ENCODE measurements at regions not wholly inside any gene's neighbourhood (a gene's known extent, or its start where the extent isn't known, plus 50 kb on each side); places are given as distances from the start of the nearest gene placed in this dataset.

GRCh38 chr1:221164951-221165838, 286.0 kb downstream of the HLX start:
- DNase-seq: no peak
- in situ Hi-C loops (cut with HindIII; ENCODE audit: low pct_ligation_motif_present, low pct_unique_long_range_greater_than_20kb, low sequenced_read_pairs): no loop called here

DNA sequence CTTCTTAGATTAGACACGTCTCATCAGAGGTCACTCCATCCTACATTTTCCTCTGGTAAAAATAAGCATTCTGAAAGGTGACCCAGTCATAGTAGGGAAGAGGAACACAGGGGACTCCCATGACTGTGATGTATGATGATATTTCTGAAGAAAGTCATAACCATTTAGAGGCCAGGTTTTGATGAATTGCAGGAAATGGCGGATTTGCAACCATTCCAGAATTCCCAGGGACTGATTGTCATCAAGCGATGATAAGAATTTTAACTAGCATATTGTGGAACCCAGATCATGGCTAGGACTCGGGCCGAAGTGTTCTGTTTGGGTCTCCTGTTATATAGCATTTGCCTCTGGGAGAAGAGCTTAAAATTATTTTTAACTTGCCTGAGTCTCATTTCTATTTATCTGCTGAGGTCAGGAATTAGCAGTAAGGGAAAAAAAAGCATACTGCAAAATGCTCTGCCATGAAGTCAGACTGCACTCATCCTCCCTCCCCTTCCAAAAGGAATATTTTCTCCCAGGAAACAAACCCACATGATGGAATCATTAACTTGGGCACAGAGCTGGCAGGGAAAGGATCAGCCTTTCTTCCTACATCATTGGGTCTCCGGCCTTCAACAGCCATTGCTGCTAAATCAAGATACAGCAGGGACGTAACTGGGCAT, 286.7 kb downstream of the HLX start:
- DNase-seq: peak; percentile 68
- in situ Hi-C loops (cut with HindIII; ENCODE audit: low pct_ligation_motif_present, low pct_unique_long_range_greater_than_20kb, low sequenced_read_pairs): no loop called here

DNA sequence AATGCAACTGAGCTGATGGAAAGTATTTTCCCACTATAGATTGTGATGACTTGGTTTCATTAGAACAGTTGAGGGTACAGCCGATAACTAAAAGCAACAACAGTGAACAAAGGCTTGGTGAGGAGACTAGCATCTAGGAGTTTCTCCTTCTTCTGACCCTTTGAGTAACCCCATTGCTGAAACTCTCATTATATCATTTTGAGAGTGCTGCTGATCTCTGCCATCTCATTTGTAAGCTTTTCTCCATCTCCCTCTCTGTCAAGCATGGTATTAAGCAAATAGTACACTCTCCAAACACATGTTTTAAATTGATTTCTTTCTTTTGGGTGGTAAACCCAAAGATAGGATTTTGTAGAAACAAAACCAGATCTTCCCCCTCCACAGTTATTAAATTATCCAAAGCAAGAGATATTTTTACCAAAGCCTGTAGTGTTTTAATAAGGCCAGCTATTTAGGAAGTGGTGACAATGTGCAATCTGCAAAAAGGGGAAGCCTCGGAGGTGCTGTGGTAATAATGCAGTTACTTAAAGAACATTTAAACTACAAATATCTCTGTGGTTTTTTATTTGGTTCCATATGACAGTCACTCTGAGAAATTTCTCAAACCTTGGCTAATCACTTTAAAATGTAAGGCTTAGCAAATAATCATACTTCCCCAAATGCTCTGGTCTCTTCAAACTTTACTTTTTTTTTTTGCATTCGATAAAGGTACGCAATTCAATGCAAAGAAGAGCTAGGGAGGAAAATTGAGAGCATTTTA, 287.5 kb downstream of the HLX start:
- in situ Hi-C loops (cut with HindIII; ENCODE audit: low pct_ligation_motif_present, low pct_unique_long_range_greater_than_20kb, low sequenced_read_pairs): no loop called here
- no peak for DNase-seq

- in situ Hi-C loops (cut with HindIII; ENCODE audit: low pct_ligation_motif_present, low pct_unique_long_range_greater_than_20kb, low sequenced_read_pairs): no loop called here
- no peak for DNase-seq
These were observed 290.2 kb downstream of the HLX start for GRCh38 chr1:221169447-221169889.

DNA sequence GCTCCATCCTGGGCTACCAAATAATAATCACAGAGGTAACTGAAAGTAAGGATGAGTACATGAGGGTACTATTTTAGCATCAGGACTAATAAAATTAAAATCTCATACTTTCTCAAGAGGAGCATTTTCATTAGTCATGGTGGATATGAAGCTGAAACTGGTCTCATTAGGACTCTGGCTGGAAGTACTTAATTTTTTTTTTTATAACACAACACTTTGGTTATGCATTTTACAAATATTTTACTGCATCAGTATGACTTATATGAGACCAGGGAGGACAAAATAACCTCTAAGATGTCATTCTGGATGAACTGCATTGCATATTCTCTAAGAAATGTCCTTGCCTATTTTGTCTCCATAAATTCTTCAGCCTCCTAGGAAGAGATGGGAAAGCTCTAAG, 290.9 kb downstream of the HLX start:
- in situ Hi-C loops (cut with HindIII; ENCODE audit: low pct_ligation_motif_present, low pct_unique_long_range_greater_than_20kb, low sequenced_read_pairs): no loop called here
- DNase-seq: no peak

GRCh38 chr1:221171768-221172167, 292.5 kb downstream of the HLX start:
- in situ Hi-C loops (cut with HindIII; ENCODE audit: low pct_ligation_motif_present, low pct_unique_long_range_greater_than_20kb, low sequenced_read_pairs): no loop called here

DNA sequence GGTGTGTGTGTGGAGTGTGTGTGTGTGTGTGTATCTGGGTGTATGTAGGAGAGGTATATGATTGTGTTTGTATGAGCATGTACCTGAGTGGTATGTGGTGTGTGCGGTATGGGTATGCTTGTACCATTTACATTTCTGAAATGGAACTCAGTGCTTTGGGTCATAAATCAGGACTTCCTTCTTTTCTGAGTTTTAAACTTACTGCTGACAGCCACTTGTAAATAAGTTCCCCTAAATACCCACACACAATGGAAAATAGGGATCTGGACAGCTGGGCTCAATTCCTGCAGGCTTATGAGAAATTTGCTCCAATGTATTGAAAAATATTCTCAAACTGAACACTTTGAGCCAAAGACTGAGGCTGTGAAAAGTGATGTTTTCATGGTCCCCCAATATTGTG, 293.6 kb downstream of the HLX start:
- no peak for DNase-seq
- in situ Hi-C loops (cut with HindIII; ENCODE audit: low pct_ligation_motif_present, low pct_unique_long_range_greater_than_20kb, low sequenced_read_pairs): no loop called here

More at GRCh38 chr1:221171768-221172167, 292.5 kb downstream of the HLX start:
- no peak for DNase-seq

DNA sequence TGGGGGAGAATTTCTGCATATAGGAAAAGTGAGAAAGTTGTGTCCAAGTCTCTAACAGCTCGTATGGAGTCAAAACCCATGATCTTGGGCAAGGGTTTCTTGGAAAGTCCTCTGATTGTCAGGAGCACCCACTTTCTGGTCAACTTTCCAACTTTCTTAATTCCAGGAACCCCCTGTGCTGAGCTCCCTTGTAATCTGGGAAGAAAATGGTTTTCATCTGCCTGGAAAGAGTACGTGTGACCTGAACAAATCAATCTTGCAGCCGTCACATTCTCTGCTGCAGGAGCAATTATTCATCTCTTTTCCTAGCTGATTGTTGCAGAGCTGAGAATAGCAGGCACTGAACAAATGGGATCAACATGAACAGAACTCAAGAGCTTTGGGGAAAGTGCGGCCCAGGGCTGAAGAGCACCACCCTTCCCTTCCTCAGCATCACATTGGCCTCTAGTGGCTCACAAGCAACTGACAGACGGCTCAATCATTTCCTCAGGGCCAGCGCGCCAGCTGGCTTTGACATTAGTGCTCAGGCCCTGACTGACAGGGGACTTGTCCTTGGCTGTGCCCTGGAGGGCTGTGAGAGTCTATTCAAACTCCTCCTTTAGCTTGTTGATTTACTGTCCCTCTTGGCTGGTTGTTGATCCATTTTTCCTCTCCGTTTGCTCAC, 295.2 kb downstream of the HLX start:
- in situ Hi-C loops (cut with HindIII; ENCODE audit: low pct_ligation_motif_present, low pct_unique_long_range_greater_than_20kb, low sequenced_read_pairs): no loop called here
- DNase-seq: no peak

GRCh38 chr1:221175249-221175648, 296.0 kb downstream of the HLX start:
- no peak for DNase-seq
- in situ Hi-C loops (cut with HindIII; ENCODE audit: low pct_ligation_motif_present, low pct_unique_long_range_greater_than_20kb, low sequenced_read_pairs): no loop called here

DNA sequence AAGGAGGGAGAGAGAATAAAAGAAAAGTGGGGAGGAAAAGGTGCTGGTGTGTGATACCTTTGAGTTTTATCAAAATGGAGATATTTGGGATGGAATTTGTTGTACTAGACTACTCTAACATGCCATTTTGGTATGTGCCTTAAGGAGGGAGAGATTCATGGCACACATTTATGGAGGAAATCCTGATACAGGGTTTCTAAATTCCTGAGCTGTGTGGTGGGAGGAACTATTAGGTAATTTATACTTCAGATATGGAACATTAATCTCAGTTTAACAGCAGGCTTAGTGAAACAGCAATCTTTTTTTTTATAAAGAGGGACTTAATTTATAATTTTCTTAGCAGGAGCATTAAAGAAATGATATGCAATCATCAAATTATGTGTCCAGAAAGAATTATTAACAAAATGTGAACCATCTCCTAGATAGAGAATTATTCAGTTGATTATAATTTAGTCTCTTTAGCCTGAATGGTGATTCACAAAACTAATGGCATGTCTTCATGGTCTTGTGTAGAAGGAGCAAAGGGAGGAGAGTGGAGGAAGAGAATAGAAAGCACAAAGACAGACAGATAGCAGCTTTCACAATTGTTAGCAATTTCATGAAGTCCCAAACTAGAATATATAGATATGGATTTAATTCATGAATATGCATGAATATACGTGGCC, 301.6 kb downstream of the HLX start:
- DNase-seq: no peak
- in situ Hi-C loops (cut with HindIII; ENCODE audit: low pct_ligation_motif_present, low pct_unique_long_range_greater_than_20kb, low sequenced_read_pairs): no loop called here

DNA sequence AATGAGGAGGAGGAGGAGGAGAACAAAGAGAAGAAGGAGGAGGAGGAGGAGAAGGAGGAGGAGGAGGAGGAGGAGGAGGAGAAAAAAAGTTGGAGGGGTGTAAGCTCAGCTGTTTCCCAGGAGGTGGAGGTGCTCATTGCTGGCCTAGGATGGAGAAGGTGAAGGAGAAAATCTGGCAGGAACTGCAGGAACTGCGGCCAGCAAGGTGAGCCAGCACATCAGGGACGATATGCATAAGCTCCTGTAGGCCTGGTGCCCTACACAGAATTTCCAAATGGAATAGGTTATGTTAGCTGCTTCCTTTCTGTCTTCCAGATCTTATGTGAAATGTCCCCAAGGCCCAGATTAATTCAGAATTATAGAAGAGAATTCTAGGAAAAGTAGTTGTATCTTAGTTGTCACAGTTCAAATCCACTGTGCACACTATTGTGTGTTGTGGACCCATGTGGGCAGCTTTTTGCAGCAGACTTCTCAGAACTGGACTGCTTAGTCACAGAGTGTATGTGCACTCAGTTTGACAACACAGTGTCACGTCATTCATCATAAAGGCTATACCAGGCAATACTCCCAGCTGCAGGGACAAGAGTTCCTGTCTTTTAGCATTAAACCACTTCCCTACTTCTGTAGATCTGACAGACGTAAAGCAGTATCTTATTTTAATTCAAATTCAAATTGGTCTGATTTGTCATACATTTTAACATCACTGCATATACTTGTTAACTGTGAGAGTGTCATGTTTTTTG, 303.7 kb downstream of the HLX start:
- no peak for DNase-seq
- in situ Hi-C loops (cut with HindIII; ENCODE audit: low pct_ligation_motif_present, low pct_unique_long_range_greater_than_20kb, low sequenced_read_pairs): no loop called here

DNA sequence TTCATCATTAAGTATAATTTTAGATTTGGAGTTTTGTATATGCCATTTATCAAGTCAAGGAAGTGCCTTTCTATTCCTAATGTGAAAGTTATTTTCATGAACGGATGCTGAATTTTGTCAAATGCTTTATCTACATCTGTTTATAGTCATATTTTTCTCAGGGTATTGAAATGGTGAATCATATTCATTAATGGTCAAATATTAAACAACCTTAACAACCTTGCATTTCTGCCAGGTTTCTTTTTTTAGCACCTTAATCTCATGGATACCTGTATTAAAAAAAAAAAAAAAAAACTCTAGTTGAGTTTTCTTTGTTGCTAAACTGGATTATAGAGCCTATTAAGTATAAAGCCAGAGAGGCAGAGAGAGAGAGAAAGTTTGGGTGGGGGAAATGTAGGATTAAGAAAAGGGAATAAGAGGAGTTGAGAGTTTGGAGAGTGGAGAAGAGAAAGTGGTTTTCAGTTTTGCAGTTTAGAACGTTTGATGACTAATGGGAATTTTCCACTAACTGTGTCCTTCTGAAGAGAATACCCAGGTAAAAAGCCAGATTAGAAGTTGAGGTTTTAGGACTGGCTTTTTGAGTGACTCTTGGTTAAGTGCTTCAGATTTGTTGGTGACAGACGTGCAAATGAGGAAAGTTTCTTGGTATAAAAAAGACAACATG, 305.0 kb downstream of the HLX start:
- in situ Hi-C loops (cut with HindIII; ENCODE audit: low pct_ligation_motif_present, low pct_unique_long_range_greater_than_20kb, low sequenced_read_pairs): no loop called here
- no peak for DNase-seq

GRCh38 chr1:221187174-221187573, 307.9 kb downstream of the HLX start:
- in situ Hi-C loops (cut with HindIII; ENCODE audit: low pct_ligation_motif_present, low pct_unique_long_range_greater_than_20kb, low sequenced_read_pairs): no loop called here
- DNase-seq: no peak

GRCh38 chr1:221188458-221188857, 309.2 kb downstream of the HLX start:
- no peak for DNase-seq
- in situ Hi-C loops (cut with HindIII; ENCODE audit: low pct_ligation_motif_present, low pct_unique_long_range_greater_than_20kb, low sequenced_read_pairs): no loop called here

- in situ Hi-C loops (cut with HindIII; ENCODE audit: low pct_ligation_motif_present, low pct_unique_long_range_greater_than_20kb, low sequenced_read_pairs): no loop called here
- no peak for DNase-seq
These were observed 311.0 kb downstream of the HLX start for GRCh38 chr1:221190249-221190648.

DNA sequence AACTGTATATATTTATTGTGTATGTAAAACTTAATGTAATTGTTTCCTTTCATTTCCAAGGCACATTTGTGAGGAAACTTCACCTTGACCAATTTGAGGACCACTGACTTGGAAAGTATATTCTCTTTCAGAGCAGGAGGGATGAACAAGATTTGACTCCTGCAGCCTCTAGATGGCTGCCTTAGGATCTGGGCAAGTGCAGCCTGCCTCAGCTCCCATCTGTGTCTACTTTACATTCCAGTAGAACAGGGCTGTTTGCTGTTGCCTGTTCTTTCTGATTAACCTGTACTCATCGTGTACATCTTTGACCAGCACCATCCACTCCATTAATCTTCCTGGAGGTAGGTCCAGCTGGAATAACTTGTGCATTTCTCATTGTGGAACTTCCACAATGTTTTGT, 312.8 kb downstream of the HLX start:
- DNase-seq: no peak
- in situ Hi-C loops (cut with HindIII; ENCODE audit: low pct_ligation_motif_present, low pct_unique_long_range_greater_than_20kb, low sequenced_read_pairs): no loop called here

DNA sequence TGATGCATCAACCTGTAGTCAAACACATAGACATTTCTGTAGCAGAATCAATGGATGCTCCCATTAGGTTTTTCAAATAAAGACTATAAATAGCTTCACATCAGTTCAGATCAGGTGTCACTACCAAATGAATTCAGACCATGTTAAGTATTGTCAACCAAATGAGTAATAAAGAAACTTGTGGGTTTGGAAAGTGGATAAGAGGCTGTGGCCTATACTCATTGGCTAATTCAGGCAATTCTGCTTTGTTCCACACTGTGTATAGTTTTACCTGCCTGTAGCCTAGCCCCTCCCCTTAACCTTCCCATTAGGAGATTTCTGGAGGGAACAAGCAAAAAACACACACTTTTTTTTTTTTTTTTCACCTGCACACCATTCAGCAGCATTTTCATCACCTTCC, 321.2 kb downstream of the HLX start:
- in situ Hi-C loops (cut with HindIII; ENCODE audit: low pct_ligation_motif_present, low pct_unique_long_range_greater_than_20kb, low sequenced_read_pairs): no loop called here
- DNase-seq: no peak

Measured in ACHN (cell line).